ENCODE measurements at regions not wholly inside any gene's neighbourhood (a gene's known extent, or its start where the extent isn't known, plus 50 kb on each side); places are given as distances from the start of the nearest gene placed in this dataset.

- TF ChIP-seq CTCF (IDR thresholded peaks at IDR 0.05; ENCODE audit: insufficient read depth, low read length, poor library complexity, severe bottlenecking) = no peak
- TF ChIP-seq EZH2phosphoT487 (conservative IDR thresholded peaks at IDR 0.05; ENCODE audit: low read length) = no peak
These were observed 378.2 kb upstream of the AZI2 start for GRCh38 chr3:28726840-28727239.
